ENCODE measurements at regions not wholly inside any gene's neighbourhood (a gene's known extent, or its start where the extent isn't known, plus 50 kb on each side); places are given as distances from the start of the nearest gene placed in this dataset.
"Not testable (repeated sequence)": the region's sequence is repeated elsewhere in the genome, so short reads cannot be mapped to it uniquely, and the experiment has no call there.

DNA sequence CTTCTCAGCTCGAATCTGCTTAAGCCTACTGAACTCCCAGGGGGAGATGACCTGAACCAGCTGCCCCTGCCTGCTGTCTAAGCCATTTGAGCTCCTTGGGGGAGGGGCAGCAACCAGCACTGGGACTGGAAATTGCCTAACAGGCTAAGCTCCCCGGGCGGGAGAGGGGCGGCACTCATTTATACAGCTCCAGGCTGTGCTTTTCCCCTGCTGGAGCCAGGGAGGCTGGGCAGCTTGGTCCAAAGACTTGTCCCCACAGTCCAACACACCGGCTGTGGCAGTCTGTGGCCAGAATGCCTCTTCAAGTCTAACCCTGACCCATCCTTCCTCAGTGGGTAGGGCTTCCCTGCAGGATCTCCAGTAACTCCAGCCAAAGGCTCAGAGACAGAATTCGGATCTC is 1241.5 kb downstream of the ROBO2 start:
- no peak for DNase-seq (ENCODE audit: extremely low read depth, low read depth)

DNA sequence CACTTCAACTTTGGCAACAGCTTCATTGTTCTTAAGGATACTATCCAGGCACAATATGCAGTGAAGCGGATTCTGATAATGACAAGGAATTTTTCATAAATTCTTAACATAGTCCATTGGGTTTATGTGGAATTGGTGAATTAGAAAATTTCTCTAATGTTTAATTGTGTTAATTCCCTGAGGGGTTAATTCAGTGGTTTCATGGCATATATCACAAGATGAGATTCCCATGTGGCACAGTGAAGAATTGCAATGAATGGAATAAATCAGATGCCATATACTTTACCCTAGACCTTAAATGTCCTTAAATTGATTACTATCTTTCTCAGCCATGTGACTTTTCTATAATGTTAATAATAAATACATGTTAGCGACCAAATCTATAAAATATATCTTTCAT is 1244.1 kb downstream of the ROBO2 start:
- no peak for DNase-seq (ENCODE audit: extremely low read depth, low read depth)

DNA sequence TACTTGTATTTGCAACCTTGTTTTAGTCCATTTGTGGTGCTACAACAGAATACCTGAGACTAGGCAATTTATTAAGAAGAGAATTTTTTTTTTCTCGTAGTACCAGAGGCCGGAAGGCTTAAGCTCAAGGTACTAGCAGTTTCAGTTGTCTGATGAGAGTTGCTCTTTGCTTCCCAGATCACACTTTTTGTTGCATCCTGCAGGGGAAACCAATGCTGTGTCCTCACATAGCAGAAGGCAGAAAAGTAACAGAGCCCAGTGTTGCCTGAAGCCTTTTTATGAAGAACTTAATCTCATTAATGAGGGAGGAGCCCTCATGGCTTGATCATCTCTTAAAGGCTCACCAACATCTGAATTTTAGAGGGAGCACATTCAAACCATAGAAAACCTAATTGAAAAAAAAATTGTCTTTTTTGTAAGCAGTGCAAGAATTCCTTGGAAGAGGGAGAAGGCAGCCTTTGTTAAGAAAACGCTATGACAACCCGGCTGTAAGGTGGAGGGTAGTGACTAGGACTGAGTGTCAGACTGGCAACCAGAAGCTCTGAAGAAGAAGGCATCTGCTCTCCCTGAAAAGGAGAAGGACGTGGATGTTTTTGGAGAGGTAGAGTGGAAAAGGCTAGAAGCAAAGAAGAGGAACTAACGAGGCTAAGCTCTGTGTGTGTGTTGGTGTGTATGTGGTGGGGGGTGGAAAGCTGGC is 1245.3 kb downstream of the ROBO2 start:
- DNase-seq (ENCODE audit: extremely low read depth, low read depth): no peak

DNA sequence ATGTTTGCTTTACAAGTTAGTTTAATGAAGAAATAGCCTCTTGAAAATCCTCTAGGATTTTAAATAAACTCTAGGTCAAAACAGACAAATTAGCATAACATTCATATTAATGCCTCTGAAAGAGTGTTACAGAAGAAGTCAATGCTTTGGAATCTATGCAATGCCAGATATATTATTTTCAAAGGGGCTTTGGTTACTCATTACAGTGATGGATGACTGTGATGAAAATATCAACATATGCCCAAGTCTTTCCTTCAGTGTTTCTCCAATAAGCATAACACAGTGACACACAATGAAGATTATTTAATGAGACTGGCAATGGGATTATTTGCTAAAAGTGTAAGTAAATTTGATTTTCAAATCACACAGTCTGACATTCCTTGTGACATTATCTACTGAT is 1247.2 kb downstream of the ROBO2 start:
- no peak for DNase-seq (ENCODE audit: extremely low read depth, low read depth)

DNA sequence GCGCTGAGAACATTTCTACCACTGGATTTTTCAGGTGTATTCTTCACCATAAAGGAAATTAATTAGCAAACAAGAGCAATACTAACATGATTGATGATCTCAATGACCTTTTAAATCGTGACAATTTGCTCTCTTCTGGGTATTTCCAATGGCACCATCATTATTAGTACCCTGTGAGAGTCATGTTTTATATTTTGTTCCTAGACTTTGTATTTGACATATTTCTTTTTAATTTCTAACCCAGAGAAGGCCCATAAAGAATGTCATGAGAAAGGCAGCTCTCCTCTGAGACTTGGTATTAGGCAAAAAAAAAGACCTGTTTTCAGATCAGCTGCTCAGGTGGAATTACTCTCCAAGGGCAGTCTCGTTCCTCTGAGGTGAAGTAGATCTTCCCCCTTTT is 1253.4 kb downstream of the ROBO2 start:
- DNase-seq (ENCODE audit: extremely low read depth, low read depth): no peak

DNA sequence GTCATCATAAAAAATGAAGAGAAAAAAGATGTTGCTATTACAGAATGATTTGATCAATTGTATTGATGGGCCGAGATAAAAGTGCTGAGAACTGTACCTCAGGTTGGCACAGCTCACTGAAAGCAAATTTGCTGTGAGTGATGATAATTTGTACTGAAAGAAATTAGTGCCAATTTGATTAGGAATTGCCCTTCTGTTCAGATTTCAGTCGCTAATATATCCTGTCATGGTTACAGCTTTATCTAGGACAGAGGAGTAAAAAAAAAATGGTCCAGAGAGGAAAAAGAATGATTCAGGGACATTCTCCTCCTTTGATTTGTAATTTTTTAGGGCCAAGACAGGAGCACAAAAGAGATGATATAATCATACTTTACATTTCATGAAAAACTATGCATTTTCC is 1264.2 kb downstream of the ROBO2 start:
- DNase-seq (ENCODE audit: extremely low read depth, low read depth): no peak

DNA sequence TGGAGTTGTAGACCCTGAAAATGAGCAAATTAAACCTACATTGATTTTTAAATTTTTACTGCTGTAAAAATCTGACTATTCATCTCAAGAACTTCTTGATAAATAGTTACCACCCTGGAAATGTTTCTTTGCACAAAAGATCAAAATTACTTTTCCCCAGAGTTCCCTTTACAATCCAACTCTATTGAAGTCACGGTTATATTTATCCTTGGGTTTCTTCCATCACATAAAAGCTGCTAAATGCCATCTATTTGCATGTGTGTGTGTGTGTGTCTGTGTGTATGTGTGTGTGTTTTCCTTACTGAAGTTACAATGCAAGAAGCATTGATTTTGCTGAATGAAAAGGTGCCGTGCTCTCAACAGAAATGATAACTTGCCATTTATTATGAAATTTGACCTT is 1273.0 kb downstream of the ROBO2 start:
- DNase-seq (ENCODE audit: extremely low read depth, low read depth): no peak

DNA sequence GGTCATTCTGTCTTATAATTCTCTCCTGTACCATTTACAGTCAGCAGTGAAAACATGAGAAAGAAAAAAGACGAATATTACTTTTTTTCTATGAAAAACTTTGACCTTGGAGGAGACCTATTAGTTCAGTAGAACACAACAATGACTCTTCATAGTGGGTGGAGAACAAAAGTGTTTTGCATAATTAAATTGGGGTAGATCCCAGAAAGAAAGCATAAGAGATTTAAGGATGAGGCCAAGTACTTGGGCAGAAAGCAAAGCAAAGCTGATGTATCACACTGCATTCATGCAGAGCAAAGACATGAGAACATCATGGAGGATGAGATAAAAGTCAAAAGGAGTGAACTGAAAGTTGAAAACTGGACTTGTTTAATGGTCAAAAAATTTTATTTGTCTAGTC is 1273.4 kb downstream of the ROBO2 start:
- no peak for DNase-seq (ENCODE audit: extremely low read depth, low read depth)

DNA sequence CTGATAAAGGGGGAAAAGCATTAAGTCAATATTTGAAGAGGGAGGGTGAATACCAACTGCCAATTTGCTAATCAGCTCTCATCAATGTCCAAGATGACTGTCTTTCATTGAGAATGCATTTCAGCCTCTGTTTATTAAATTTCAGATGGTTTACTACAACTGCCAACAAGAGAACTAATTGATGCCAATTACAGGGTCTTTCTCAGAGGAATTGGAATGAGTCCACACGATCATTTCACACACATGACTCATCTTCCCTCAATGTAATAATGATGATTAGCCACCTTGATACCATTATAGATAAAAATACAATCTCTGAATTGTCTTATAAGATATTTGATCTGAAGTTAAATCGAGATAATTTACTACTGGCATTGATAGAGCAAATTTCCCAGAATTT is 1274.4 kb downstream of the ROBO2 start:
- DNase-seq (ENCODE audit: extremely low read depth, low read depth): no peak

DNA sequence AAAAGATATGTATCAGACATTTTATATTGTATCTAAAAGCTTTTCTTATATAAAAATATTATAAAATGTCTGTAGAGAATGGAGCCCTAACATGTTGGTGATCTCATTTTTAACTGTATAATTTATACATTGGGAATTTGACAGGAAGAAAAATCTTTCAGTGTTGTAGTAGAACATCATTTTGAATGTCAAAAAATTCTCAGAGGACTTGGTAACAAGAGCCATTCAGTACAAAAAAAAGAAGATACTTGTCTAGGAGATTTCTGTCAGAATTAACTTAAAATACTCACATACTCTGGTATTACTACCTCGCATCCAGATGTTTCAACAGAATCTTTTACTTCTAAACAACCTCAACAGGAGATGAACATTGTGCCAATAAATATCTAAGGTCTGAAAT is 1277.9 kb downstream of the ROBO2 start:
- no peak for DNase-seq (ENCODE audit: extremely low read depth, low read depth)

DNA sequence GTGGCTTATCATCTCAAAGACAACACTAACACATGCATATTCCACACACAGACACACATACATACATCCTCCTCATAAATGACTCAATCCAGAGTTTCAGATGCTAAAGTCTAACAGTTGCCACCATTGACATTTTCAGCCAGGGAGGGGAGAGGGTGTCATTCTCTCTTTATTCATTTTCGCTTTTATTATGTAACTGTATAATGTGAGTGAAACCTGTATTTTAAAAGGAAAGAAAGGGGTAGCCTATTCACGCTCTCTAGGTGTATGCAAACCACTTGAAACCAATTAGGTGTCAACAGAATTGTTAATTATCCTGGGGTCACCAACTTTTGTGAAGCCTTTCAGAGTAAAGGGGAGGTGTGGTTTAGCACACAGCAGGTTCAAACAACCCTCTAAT is 1282.9 kb downstream of the ROBO2 start:
- no peak for DNase-seq (ENCODE audit: extremely low read depth, low read depth)

DNA sequence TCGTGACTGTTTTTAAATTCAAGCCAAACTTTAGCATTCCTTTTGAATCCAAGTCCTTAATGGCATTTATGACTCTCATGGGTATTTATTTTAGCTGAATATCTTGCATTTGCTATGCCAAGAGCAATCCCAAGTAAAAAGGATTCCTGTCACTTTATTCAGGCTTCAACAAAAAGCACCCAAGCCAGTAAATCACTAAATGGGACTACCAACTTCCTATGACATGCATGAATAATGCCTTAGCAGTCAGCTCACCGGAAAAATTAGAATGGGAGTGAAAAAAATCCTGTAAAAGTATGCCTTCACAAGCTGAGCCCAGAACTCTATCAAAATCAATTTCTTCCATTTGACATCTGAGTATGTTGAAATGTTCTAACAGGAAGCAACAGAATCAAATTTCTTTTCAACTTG is 1297.9 kb downstream of the ROBO2 start:
- DNase-seq (ENCODE audit: extremely low read depth, low read depth): no peak

DNA sequence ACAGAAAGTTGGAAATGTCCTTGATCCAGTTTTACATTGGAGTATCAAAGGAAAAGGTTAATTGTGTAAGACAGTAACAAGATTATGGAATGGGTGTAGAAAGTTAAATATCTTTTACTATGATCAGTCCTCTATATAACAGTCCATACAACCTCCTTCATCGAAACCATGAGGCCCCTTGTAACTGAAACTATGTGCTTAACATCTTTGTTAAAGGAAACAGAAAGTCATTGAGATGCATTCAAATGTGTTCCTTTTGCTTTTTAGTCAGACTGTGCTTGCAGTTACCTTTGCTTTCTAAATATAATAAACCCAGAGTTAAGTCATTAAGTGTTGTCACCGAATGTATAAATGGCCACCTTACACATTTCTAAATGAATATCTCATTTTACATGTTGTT is 1298.5 kb downstream of the ROBO2 start:
- no peak for DNase-seq (ENCODE audit: extremely low read depth, low read depth)

DNA sequence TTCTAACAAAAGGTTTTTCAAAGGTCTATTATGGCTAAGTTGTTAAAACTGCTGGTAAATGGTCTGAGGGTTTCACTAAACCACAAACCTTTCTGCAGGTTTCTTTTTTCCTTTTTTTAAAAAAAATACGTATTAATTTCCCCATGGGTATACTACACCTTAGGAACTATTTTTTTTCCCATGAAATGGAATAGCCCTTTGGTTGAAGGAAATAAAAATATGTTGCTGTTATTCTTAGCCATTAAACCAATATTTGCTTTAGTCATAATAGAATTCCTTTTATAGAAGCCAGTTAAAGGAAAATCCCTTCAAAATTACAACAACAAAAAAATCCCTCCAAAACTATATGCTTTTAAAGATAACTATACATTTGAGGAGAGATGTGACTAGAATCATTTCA is 1303.3 kb downstream of the ROBO2 start:
- DNase-seq (ENCODE audit: extremely low read depth, low read depth): no peak

DNA sequence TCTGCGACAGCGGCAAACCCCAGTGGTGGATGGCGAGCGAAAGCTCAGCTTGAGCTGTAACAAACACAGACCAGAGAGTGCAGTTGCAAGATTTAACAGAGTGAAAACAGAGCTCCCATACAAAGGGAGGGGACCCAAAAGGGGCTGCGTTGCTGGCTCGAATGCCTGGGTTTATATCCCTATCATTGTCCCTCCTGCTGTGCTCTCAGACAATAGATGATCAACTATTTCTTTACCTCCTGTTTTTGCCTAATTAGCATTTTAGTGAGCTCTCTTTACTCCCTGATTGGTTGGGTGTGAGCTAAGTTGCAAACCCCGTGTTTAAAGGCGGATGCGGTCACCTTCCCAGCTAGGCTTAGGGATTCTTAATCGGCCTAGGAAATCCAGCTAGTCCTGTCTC is 1304.4 kb downstream of the ROBO2 start:
- DNase-seq (ENCODE audit: extremely low read depth, low read depth): not testable (repeated sequence)

DNA sequence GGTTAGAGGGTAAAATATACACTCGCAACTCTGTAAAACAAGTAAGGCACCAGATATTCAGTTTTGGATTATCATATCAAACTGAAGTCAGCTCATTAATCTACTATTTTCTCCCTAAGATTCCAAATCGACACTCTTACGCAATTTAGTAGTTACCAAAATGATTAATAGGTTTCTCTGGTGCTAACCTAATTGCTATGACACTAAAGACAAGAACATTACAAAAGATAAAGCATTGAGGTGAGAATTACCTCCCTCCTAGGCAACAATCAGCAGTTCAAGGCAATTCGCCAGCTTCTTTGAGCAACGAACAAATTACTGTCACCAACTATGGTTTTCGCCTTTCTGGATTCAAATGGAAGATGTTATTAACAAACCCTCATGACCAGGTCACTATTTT is 1305.0 kb downstream of the ROBO2 start:
- DNase-seq (ENCODE audit: extremely low read depth, low read depth): no peak

DNA sequence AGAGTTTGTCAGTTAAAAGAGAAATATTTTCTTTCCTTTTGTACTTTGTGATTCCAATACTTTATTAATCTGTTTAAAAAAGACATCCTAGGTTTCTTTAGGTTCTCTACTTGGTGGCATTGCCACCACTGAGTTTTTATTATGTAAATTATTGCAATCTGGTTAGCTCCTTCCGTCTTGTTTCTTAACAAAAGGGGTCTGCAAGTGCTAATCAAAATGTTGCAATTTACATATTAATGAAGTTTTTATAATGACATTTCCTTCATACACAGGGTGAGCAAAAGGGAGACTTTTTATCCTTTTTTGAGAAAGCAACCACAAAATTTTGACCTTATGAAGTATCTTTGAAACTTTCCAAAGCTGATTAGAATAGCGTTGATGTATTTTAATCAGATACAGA is 1307.3 kb downstream of the ROBO2 start:
- DNase-seq (ENCODE audit: extremely low read depth, low read depth): no peak

DNA sequence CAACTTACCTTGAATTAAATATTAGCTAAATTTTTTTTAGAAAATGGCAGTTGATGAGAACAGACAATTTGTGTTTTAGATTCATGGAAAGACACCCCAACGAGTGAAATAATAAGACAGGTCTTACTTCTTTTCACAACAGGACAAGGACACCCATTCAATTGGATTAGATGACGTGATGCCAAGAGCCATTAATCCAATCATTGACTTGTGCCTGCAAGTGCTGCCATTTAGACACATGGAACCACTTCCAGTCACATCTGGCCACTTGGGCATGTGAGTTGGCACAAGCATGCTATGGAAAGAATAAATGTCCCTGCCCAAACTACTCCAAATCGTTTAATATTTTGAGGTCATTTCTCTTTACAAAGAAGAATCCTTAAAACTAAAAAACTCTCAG is 1308.8 kb downstream of the ROBO2 start:
- no peak for DNase-seq (ENCODE audit: extremely low read depth, low read depth)

DNA sequence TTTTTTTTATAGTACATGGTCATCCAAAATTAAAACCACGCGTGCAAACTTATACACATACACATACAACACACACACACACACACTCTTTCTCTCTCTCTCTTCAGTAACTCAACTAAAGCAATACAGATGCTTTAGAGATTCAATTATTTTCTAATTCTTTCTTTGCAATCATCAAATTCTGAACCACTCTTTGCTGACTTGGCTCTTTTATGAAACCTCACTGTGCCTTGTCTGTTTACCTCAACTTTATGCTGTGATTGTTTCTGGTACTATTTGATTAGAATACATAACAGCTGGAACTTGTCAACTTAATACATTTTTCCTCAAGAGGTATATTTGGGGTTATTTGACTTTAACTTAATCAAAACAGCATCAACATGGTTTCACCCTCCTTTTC is 1309.7 kb downstream of the ROBO2 start:
- no peak for DNase-seq (ENCODE audit: extremely low read depth, low read depth)

DNA sequence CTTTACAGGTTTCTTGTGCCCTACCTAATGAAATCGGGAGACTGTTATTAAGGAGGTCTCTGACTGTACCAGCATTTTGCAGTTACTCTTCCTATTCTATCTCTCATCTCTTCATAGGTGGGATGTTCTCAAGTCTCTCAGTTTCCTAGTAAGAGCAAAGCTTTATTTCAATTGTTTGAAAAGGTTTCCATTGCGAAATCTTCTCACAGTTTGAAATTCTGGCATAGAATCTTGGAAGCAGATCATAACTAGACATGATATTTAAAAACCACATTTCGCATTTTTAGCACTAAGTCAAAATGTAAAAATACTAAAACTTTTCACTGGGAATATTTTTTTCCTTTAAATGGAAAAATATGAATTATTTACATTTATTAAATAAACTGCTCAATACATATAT is 1311.4 kb downstream of the ROBO2 start:
- no peak for DNase-seq (ENCODE audit: extremely low read depth, low read depth)

DNA sequence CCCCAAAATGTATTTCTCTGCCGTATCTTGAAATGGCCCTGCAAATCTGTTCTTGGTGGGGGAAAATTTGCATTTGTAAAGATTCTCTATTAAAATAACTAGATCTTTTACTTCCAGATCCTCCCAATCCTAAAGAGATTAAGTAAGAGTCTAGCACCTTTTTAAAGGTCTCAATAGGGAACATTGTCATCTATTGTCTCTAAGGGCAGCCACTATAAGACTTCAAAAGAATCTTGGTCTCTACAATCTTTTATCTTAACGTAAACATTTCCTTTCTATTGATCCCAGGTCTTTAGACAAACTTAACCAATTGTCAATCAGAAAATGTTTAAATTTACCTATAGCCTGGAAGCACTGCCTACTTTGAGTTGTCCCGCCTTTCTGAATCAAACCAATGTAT is 1313.3 kb downstream of the ROBO2 start:
- DNase-seq (ENCODE audit: extremely low read depth, low read depth): no peak

DNA sequence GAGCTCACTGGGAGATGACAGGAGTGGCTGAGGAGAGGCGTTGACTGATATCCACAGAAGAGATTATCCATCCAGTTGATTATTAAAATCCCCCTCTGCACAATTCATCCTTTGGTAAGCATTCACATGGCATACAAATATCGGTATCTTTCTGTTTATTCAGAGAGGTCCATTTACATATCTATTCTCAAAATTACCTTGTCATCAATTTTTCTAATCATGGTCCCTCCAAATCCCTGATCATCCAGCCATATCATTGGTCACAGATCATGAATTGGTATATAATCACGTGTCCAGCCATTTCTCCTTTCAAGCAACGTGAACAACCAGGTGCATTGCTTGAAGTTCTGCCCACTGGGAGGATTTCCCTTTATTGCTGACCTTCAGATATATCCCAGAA is 1321.0 kb downstream of the ROBO2 start:
- DNase-seq (ENCODE audit: extremely low read depth, low read depth): no peak

DNA sequence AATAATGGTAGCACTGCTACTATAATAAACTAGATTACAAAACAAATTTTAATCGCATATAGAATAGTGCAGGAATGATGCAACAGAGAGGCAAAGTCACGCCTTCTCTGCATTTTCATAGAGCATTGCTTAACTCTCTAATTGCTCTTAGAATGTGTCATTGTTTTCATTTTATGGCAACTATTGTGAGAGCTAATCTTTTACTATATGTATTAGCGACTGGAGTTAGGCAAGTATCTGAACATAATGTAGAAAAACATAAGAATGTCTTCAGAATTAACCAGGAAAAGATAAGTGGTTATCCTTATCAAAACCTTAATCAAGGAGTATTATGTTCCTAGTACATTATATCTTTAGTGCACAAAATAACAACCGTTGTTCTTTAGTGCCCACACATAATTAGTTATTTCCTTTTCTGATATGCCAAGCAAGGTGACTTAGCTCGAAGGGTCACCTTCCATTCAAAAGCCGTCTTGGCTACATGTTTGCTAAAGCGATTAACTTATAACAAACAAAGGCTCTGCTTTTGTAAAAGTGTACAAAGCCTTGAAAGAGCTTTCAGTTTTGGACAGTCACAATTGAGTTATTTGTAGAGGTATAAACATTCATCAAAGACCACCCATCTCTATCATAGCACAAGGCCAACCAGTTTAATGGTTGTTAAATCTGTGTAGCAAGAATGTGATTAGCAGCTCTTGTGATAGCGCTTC is 1328.9 kb downstream of the ROBO2 start:
- DNase-seq (ENCODE audit: extremely low read depth, low read depth): no peak

All from NCI-H460 (cell line).